Suppressor macrophage treated with lipopolysaccharide for 1 hour (primary cell): ENCODE measurements at regions not wholly inside any gene's neighbourhood (a gene's known extent, or its start where the extent isn't known, plus 50 kb on each side); places are given as distances from the start of the nearest gene placed in this dataset.
A peak's percentile ranks its signal among the peaks of the same experiment; 100 is the strongest.

Experiments
- DNase-seq, 3 donors: peaks; one replicate each; pipeline ENCODE4 v3.0.0-alpha.2; 2020 to 2022

GRCh38 chr11:116096272-116096995, 592.2 kb upstream of the CADM1 start:
- no peak for DNase-seq

DNA sequence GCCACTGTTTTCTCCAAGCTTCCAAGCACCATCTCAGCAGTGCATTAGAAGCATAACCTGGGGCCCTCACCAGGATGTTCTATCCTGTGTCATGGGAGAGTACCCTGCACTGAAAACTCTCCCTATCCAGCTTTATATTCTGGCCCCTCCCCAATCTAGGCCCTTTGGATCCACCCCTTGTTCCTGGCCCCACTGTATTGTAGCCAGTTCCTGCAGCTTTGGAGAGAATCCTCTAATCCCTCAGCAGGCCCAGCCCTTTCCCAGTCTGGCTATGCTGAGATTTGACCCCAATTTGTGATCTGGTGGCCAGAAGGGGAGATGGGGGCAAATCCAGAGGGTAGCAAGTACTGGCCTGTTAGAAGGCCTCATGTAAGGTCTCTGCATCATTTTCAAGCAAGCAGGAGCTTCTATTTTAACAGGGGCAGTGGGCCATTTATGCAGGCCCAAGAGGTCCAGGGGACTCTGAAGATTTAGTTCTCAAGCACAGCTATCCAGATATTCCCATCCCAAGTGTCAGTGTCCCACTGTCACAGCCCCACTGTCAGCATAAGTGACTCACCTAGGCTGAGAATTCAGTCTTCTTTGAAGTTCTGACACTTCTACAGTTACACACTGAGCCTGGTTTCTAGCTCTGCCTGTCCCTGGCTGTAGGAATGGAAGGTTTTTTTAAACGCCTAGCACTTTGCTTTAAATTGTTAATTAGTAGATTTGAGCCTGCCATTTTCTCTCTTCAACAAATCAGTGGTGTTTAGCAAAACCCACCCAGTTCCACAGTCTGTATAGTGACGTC, 589.5 kb upstream of the CADM1 start:
- DNase-seq, result no peak

GRCh38 chr11:116093065-116093464, 588.9 kb upstream of the CADM1 start:
- DNase-seq, result no peak

DNA sequence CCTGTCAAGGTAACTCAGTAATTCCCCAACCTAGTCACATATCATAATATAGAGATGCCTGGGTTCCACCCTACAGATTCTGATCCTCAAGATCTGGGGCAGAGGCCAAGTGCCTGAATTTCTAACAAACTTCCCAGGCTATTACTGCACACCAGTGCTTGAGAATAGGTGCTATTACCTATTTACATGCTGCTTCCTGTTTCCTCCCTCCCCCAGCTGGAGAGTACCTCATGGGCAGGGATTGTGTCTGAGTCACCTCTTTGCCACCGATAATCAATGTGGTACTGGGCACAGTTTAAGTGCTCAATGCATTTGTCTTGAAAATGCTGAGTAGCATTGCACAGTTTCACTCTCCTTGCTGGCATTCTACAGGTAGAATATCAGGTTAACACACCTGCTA, 582.2 kb upstream of the CADM1 start:
- no peak for DNase-seq

- DNase-seq, result no peak
These were observed 580.9 kb upstream of the CADM1 start for GRCh38 chr11:116085031-116085635.

DNA sequence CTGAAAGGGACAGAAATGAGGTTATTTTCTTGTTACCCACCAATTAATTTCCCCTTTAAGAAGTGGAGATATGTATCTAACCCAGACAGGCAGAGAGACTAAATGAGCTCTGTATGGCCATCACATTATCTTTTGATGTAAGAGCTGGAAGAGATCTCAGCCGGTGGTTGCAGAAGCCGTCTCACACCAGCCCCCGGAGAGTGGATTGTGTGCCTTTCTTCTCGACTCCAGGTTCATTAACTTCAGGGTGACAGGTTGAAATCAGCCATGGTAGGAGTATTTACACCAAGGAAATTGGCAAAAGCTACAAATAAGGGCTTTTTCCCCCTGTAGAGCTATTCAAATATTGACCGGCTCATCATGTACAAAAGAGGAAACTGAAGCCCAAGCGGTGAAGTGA, 580.3 kb upstream of the CADM1 start:
- no peak for DNase-seq

DNA sequence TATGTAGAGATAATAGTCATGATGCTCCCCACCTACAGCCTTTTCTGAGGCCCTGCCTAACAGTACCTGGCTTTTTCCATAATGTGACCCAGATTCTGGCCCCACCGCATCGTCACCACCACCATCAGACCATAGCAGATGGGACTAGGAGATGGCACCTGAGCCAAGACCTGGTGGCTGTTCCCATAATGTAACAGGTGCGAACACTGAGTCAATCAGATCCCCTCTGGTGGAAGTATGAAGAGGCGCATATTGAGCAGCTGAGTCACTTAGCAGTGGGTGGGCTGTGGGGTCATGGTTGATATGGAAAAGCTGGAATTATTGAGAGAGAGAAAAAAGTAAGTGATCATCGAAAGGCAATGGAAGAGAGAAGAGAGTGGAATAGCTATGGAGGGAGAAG, 578.0 kb upstream of the CADM1 start:
- DNase-seq, result no peak

DNA sequence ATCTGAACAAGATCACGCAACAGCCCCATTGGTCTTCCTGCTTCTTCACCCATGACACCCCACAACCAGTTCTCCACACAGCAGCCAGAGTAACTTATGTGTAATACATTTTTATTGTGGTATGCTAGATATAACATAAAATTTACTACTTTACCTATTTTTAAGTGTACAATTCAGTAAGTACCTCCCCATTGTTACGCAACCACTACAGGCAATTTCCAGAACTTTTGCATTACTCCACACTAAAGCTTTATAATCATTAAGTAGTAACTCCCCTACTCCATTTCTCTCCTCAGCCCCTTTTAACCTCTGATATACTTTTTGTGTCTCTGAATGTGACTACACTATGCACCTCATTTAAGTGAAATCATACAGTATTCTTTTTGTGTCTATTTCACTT, 575.4 kb upstream of the CADM1 start:
- DNase-seq, result no peak

- DNase-seq, result peak; percentile 43 to 54 (median 52)
These were observed 573.9 kb upstream of the CADM1 start for GRCh38 chr11:116078101-116078591.

GRCh38 chr11:116077092-116077491, 572.9 kb upstream of the CADM1 start:
- DNase-seq, result no peak

DNA sequence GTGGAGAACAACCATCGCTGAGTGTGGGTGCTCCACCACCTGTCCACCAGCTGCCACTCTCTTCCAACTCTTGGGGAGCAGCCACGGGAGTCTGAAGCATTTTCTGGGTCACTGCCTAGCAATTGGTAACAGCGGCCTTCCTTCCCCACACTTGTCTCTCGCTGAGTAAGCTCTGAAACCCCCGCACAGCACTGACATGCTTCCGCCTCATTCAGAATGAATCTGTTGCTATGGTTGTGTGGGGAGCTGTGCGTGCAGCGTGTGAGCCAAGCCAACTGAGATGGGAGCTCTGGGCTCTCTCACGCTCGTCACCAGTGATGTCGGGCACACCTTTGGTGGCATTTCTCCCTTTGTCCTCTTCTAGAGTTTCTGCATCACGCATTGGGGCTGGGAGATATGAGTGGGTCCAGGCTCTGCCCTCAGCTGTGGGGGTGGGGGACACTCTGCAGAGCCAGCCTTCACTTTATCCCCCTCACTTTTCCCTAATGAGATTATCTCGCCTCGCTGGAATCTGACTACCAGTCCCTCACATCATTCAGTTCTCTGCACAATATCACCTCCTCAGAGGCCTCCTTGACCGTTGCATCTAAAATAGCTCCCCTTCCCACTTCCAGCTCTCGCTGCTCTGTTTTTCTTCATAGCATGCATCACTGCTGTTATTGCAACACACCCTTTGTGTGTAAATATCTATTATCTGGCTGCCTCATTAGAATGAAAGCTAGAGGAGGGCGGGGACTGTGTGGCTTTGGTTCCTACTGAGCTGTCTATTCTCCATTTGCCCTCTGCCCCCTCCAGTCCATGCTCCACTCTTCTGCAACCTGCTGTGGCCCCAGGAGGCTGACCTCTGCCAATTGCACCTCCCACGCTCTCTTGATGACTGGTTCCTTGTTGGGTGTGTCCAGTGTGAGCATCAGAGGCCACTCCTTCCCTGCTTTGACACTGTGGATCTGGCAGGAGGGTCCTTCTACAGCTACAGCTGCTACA, 569.9 kb upstream of the CADM1 start:
- DNase-seq, result peak; percentile 46 to 47 (median 46)

DNA sequence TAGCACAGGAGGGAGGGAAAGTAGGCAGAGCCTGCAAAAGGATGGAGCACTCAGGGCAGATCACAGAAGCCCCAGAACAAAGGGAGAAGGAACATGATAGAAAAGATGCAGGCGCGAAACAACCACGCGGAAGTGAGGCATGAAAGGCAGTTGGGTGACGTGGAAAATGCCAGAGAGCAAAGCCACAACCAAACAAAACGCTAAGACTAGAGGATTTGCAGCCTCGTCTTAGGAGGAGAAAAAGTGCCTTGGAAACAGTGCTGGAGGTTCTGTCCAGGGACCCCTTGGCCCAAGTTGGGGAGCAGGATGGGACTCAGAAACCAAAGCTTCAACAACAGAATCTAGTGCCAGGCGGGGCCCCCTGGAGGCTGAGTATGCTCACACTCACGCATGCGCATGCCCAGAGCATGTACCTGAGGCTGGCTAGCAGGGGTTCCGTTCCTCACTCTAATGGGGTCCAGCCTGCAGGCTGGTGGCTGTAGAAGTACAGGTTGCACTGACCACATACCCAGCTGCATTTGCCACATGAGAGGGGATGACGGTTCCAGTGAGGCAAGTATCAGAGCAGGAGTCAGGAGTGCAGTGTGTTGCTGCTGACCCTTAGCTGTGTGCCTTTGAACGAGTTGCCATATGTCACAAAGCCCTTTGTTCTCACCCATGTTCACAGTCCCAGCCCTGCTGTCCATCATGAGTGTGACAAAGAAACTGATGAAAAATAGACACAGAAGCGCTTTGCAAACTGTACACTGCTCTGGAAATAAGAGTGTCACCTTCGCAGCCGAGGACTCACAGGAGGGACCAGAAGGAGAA, 568.6 kb upstream of the CADM1 start:
- DNase-seq, result peak in 2 of 3 donors; percentile 19 to 32

DNA sequence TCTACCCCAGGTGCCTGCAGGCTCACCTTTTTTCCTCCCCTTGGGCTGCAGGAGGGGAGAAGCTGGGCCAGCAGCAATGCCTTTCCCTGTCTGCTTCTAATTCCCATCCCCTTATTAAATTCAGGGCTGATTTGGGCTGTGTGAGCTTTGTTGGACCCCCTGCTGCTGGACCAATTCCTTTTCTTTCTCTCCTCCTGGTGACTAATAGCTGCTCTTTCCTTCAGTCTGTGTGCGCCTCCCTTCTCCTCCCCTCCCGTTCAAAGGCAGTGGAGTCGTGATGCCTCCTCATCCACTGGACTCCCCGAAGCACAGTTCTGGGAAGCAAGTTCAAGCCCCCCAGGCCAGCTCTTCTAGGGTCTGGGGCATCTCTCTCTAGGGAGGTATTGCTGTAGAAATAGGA, 567.9 kb upstream of the CADM1 start:
- DNase-seq, result no peak

DNA sequence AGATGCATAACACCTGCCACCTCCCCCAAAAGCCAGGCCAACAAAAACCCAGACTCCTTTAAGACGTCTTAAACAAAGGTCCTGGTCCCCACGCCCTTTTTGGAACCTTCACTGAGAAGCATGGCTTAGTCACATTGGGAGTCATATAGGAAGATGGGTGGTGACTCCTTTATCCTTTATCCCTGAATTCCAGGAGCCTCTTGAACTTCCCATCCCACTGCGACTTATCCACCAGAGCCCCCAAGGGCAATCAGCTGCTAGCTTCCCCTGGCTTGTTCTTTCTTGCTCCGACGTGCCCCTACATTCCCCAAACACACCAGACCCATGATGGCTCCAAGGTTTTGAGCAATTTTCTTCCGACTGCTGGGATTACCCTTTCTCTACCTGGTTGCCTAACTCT, 567.0 kb upstream of the CADM1 start:
- DNase-seq, result no peak

GRCh38 chr11:116070520-116070919, 566.3 kb upstream of the CADM1 start:
- DNase-seq, result no peak

DNA sequence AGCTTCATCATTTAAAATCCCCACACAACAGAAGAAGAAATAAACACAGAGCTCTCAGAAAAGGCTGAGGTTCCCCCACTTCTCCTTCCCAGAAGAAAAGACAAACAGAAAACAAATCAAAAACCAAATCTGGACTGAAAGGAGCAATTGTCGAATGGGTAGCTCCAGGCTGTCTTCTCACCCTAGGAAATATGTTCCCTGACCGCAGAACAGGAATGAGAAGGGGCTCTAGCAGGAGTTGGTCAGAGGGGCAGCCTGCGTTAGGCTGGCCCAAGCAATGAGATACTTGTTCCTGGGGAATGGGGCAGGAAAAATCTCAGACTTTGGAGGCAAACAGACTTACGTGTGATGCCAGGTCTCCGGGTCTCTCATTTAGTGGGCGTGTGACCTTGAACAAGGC, 562.6 kb upstream of the CADM1 start:
- no peak for DNase-seq

DNA sequence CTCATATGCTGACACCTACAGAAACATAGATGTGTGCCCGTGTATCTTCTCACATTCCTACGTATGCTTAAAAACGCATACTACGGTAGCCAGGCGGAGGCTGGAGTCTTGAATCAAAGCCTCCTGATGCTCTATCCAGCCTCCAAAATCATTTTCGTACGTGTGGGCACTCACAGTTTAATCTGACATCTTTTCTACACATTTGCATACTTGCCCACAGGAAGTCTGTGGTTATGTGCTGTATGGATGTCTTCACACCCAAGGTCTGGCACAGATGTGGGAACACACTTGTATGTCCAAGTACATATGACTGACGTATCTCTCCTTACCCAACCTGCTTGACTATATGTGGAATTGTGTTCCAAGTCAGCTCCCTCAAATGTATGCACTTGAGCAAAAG, 561.8 kb upstream of the CADM1 start:
- DNase-seq, result no peak

- no peak for DNase-seq
These were observed 561.1 kb upstream of the CADM1 start for GRCh38 chr11:116065191-116065895.

DNA sequence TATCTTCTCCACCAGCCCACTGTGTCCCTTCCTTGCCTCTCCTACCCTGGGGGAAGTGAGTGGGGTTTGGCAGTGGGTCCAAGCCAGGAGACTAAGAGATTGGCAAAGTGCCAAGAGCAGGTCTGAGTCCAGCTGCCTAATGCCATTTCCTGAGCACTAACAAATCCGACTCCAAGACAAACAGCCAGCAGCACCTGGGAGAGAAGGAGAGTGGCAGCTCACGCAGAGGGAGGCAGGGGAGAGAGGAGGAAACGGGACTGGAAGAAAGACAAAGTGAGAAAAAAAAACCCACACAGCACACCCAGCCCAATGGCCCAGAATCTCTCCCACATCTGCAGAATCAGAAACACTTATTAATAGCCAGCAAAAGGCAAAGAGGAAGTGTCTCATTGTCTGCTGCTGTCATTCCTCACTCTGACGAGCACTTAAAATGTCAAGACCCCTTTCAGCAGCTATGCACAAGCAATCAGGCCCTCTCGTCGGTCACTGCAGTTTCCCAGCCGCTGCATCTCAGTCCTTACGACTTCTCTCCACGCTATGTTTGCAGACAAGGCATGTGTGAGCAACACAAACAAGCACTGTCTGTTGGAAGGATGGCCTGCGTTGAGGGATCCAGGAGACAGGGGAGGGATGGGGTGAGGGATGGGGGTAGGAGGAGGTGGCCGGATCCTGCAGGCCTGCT, 558.4 kb upstream of the CADM1 start:
- peak; percentile 11 to 29 (median 24) for DNase-seq

DNA sequence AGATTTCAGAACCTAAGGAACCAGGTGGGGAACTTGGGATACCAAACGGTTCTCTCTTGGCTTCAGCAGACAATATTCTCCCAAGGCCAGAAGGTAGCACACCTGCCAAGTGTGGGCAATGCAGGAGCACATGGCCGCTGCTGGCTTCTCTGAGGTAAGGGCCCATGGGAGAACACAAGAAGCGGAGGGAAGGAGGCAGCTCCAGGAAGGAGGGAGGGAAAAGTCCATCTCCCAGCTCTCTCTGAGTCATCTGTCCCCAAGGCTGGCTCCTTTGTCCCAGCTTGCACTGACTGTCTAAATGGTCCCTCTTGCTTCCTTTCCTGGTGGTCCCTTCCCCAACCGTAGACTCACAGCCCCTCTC, 557.9 kb upstream of the CADM1 start:
- DNase-seq, result no peak

- no peak for DNase-seq
These were observed 557.1 kb upstream of the CADM1 start for GRCh38 chr11:116061322-116061721.
